CD14-positive monocyte (primary cell): ENCODE measurements at regions not wholly inside any gene's neighbourhood (a gene's known extent, or its start where the extent isn't known, plus 50 kb on each side); places are given as distances from the start of the nearest gene placed in this dataset.

ENCODE experiments used
- DNase-seq, 3 donors: peaks; one replicate each; pipeline ENCODE4 v3.0.0-alpha.2; 2011 to 2022
- H2AFZ ChIP-seq: 2 replicates; pipeline ENCODE4 v1.6.0; 2012; ENCODE audit warnings: mild to moderate bottlenecking, low read depth, low read length, inconsistent platforms; ENCODE audit not compliant: insufficient read depth, poor library complexity, severe bottlenecking
- H3K27ac ChIP-seq, 2 donors: 1 replicate in 1 of 2; 2 replicates in 1 of 2; pipeline ENCODE4 v1.5.1; 2012 to 2013; ENCODE audit warnings: low read length in 2 of 2, control low read depth in 1 of 2, inconsistent platforms in 1 of 2, low read depth in 1 of 2, mild to moderate bottlenecking in 1 of 2
- H3K27me3 ChIP-seq, 2 donors: one replicate each; pipeline versions ENCODE4 v1.6.0 to v1.6.1; 2011 to 2013; ENCODE audit warnings: low read length in 2 of 2; ENCODE audit not compliant: control insufficient read depth in 2 of 2, insufficient read depth in 2 of 2
- H3K36me3 ChIP-seq, 2 donors: replicated peaks in 1 of 2; 1 replicate in 1 of 2; 2 replicates in 1 of 2; pipeline versions ENCODE4 v1.5.1 to v1.6.1; 2012 to 2013; ENCODE audit warnings: low read length in 2 of 2, control low read depth in 1 of 2, inconsistent platforms in 1 of 2, mild to moderate bottlenecking in 1 of 2; ENCODE audit not compliant: insufficient read depth in 2 of 2, control insufficient read depth in 1 of 2
- H3K4me1 ChIP-seq, 2 donors: 1 replicate in 1 of 2; 2 replicates in 1 of 2; pipeline versions ENCODE4 v1.5.1 to v1.6.1; 2012 to 2013; ENCODE audit warnings: low read length in 2 of 2, control low read depth in 1 of 2, inconsistent platforms in 1 of 2, mild to moderate bottlenecking in 1 of 2, moderate library complexity in 1 of 2; ENCODE audit not compliant: insufficient read depth in 2 of 2, control insufficient read depth in 1 of 2
- H3K4me2 ChIP-seq: replicated peaks from 2 replicates; pipeline ENCODE3; 2012; ENCODE audit warnings: low read length, moderate library complexity, mild to moderate bottlenecking; ENCODE audit not compliant: poor library complexity, severe bottlenecking; ENCODE audit errors: extremely low read depth
- H3K4me3 ChIP-seq, 3 experiments: fragments of 200-600 bp in 1 of 3; sonication (generic) in 1 of 3; replicated peaks in 1 of 3; 1 replicate in 2 of 3; 2 replicates in 1 of 3; pipeline ENCODE4 v1.5.1; 2011 to 2013; ENCODE audit warnings: low read length in 3 of 3, mild to moderate bottlenecking in 3 of 3, control low read depth in 2 of 3, low read depth in 2 of 3, inconsistent platforms in 1 of 3, moderate library complexity in 1 of 3
- H3K79me2 ChIP-seq: 2 replicates; pipeline ENCODE4 v1.6.0; 2012; ENCODE audit warnings: mild to moderate bottlenecking, control low read depth, inconsistent platforms, low read length, moderate library complexity; ENCODE audit not compliant: insufficient read depth
- H3K9ac ChIP-seq: 2 replicates; pipeline ENCODE4 v1.6.0; 2017; ENCODE audit warnings: low read length, mild to moderate bottlenecking; ENCODE audit not compliant: insufficient read depth, poor library complexity, severe bottlenecking
- H3K9me3 ChIP-seq, 2 donors: replicated peaks in 1 of 2; 1 replicate in 1 of 2; 2 replicates in 1 of 2; pipeline versions ENCODE4 v1.5.1 to v1.6.1; 2012 to 2013; ENCODE audit warnings: low read length in 2 of 2, control low read depth in 1 of 2; ENCODE audit not compliant: control insufficient read depth in 1 of 2, insufficient read depth in 1 of 2
- H4K20me1 ChIP-seq: 2 replicates; pipeline ENCODE4 v1.6.0; 2012; ENCODE audit warnings: mild to moderate bottlenecking, low read length, control low read depth, moderate library complexity; ENCODE audit not compliant: insufficient read depth
- H3K27ac Mint-ChIP-seq, 7 donors: one replicate each; pipeline ENCODE4 v1.8.0; 2020; ENCODE audit warnings: mild to moderate bottlenecking in 7 of 7, mixed read lengths in 7 of 7, moderate library complexity in 6 of 7, inconsistent platforms in 2 of 7
- H3K27me3 Mint-ChIP-seq, 3 donors: one replicate each; pipeline ENCODE4 v1.8.0; 2021 to 2022; ENCODE audit warnings: low read depth in 3 of 3, mild to moderate bottlenecking in 3 of 3, mixed read lengths in 3 of 3, moderate library complexity in 3 of 3, inconsistent platforms in 1 of 3
- H3K36me3 Mint-ChIP-seq, 2 donors: one replicate each; pipeline ENCODE4 v1.8.0; 2020; ENCODE audit warnings: mixed read lengths in 2 of 2, inconsistent platforms in 1 of 2, mild to moderate bottlenecking in 1 of 2
- H3K4me1 Mint-ChIP-seq: one replicate; pipeline ENCODE4 v1.8.0; 2020; ENCODE audit warnings: mild to moderate bottlenecking, mixed read lengths
- H3K4me3 Mint-ChIP-seq, 2 donors: one replicate each; pipeline ENCODE4 v1.8.0; 2020; ENCODE audit warnings: mild to moderate bottlenecking in 2 of 2, mixed read lengths in 2 of 2, moderate library complexity in 1 of 2
- H3K9me3 Mint-ChIP-seq, 7 donors: one replicate each; pipeline ENCODE4 v1.8.0; 2020 to 2022; ENCODE audit warnings: mixed read lengths in 7 of 7, mild to moderate bottlenecking in 6 of 7, moderate library complexity in 6 of 7, inconsistent platforms in 2 of 7
- CTCF ChIP-seq: fragments of 200-600 bp; IDR thresholded peaks from one replicate; pipeline ENCODE4 v1.8.0; 2022; ENCODE audit warnings: antibody characterized with exemption, mild to moderate bottlenecking
- WGBS: methylation state at CpG from one replicate; pipeline ENCODE4 v1.1.5; 2013; ENCODE audit warnings: missing lambda C conversion rate; ENCODE audit not compliant: insufficient coverage; 5-methylcytosine and 5-hydroxymethylcytosine counted together
- intact Hi-C, 2 donors: fragments of 100-400 bp; cut with micrococcal nuclease; formaldehyde crosslinking; loops; one replicate each; pipeline versions ENCODE4 v1.15.0 to v1.15.1; 2023

- H3K36me3 Mint-ChIP-seq = no peaks in the 10 kb centered on the region
- no peak for DNase-seq
Observed at GRCh38 chr5:24389968-24390367, 254.8 kb downstream of the CDH10 start.

GRCh38 chr5:24391816-24392215, 253.0 kb downstream of the CDH10 start:
- no peak overlapping the region for H3K4me3 ChIP-seq
- no peak for TF ChIP-seq CTCF
- Mint-ChIP-seq H3K27me3 (peaks cover 0 to 4% (median 0%) of the 10 kb centered on the region in 3 donors), H3K27ac (no peak overlapping the region), H3K9me3 (peaks cover 2 to 45% (median 10%) of the 10 kb centered on the region in 7 donors), H3K36me3 (no peaks in the 10 kb centered on the region), H3K4me1 (no peaks in the 10 kb centered on the region), H3K4me3 (no peak overlapping the region)
- no peak overlapping the region for H3K9ac ChIP-seq
- H3K27ac ChIP-seq = no peak overlapping the region
- no peak overlapping the region for H2AFZ ChIP-seq
- no peak overlapping the region for H3K4me2 ChIP-seq
- WGBS = 46% methylated on average over 5 of the region's 7 CpGs
- DNase-seq = no peak
- H3K79me2 ChIP-seq = no peaks in the 10 kb centered on the region
- peaks cover 4 to 27% of the 10 kb centered on the region in 2 donors for H3K9me3 ChIP-seq
- H3K36me3 ChIP-seq = no peaks in the 10 kb centered on the region
- no peaks in the 10 kb centered on the region for H4K20me1 ChIP-seq
- intact Hi-C loops = no loop called here
- no peaks in the 10 kb centered on the region for H3K27me3 ChIP-seq
- H3K4me1 ChIP-seq = no peaks in the 10 kb centered on the region

More at GRCh38 chr5:24389968-24390367, 254.8 kb downstream of the CDH10 start:
- WGBS = 100% methylated on average over 4 of the region's 4 CpGs
- H2AFZ ChIP-seq = no peak overlapping the region
- H3K9me3 ChIP-seq = peaks cover 4 to 27% of the 10 kb centered on the region in 2 donors
- no peak overlapping the region for H3K27ac Mint-ChIP-seq
- no peaks in the 10 kb centered on the region for H3K27me3 ChIP-seq
- H3K4me3 ChIP-seq = no peak overlapping the region
- H3K79me2 ChIP-seq = no peaks in the 10 kb centered on the region
- no peaks in the 10 kb centered on the region for H3K4me1 Mint-ChIP-seq
- H4K20me1 ChIP-seq = no peaks in the 10 kb centered on the region
- no peak overlapping the region for H3K4me2 ChIP-seq
- no peaks in the 10 kb centered on the region for H3K4me1 ChIP-seq
- intact Hi-C loops = no loop called here
- peaks cover 0 to 4% (median 0%) of the 10 kb centered on the region in 3 donors for H3K27me3 Mint-ChIP-seq
- H3K9me3 Mint-ChIP-seq = peaks cover 2 to 44% (median 10%) of the 10 kb centered on the region in 7 donors
- no peak overlapping the region for H3K4me3 Mint-ChIP-seq
- no peak overlapping the region for H3K9ac ChIP-seq
- no peak overlapping the region for H3K27ac ChIP-seq
- H3K36me3 ChIP-seq = no peaks in the 10 kb centered on the region
- no peak for TF ChIP-seq CTCF
